ENCODE measurements at regions not wholly inside any gene's neighbourhood (a gene's known extent, or its start where the extent isn't known, plus 50 kb on each side); places are given as distances from the start of the nearest gene placed in this dataset.
A peak's percentile ranks its signal among the peaks of the same experiment; 100 is the strongest.

GRCh38 chr12:92466391-92467305, 236.1 kb upstream of the PLEKHG7 start (continued):
- TF ChIP-seq STAT3 (IDR thresholded peaks at IDR 0.05; ENCODE audit: low read depth, low read length) (0 out of 2 replicates have a peak, but pooled peaks have one; percentile 70), SRF (IDR thresholded peaks at IDR 0.05; ENCODE audit: low read depth in 2 of 2, low read length in 2 of 2) (0 out of 4 replicates have a peak, but pooled peaks of 1 of the 2 experiments have one; percentile 8), EED (IDR thresholded peaks at IDR 0.05; ENCODE audit: low read depth) (peak; percentile 58), KAT2A (conservative IDR thresholded peaks at IDR 0.05; ENCODE audit: control insufficient read depth, low read depth, low read length) (no peak), GATAD2B (conservative IDR thresholded peaks at IDR 0.05; ENCODE audit: low read depth) (peak; percentile 45; the same call in 1 of the 2 replicates), MXI1 (IDR thresholded peaks at IDR 0.05; ENCODE audit: low read depth, low read length) (peak; percentile 53), BCL11A (IDR thresholded peaks at IDR 0.05; ENCODE audit: low read depth, low read length) (no peak), IKZF2 (IDR thresholded peaks at IDR 0.05) (peak; percentile 69 to 79), EZH2 (IDR thresholded peaks at IDR 0.05; ENCODE audit: borderline replicate concordance, control insufficient read depth, low read depth, low read length) (no peak), USF1 (IDR thresholded peaks at IDR 0.05; ENCODE audit: borderline replicate concordance, extremely low read length, insufficient read depth, low read depth, low read length) (no peak), EP300 (IDR thresholded peaks at IDR 0.05; ENCODE audit: borderline replicate concordance in 1 of 2, control insufficient read depth in 1 of 2, low read depth in 2 of 2, low read length in 2 of 2) (peak; percentile 65 to 70; a peak in 3 of 4 replicates), POU2F2 (IDR thresholded peaks at IDR 0.05; ENCODE audit: borderline replicate concordance, low read depth, low read length) (peak; percentile 84), DPF2 (IDR thresholded peaks at IDR 0.05) (0 out of 2 replicates have a peak, but pooled peaks have one; percentile 38), NFIC (IDR thresholded peaks at IDR 0.05; ENCODE audit: low read depth, low read length) (peak; percentile 89; the same call in 1 of the 2 replicates), ZNF687 (IDR thresholded peaks at IDR 0.05) (peak; percentile 80; the same call in 1 of the 2 replicates), RUNX3 (IDR thresholded peaks at IDR 0.05; ENCODE audit: low read length) (peak; percentile 70), MAX (IDR thresholded peaks at IDR 0.05; ENCODE audit: low read depth, low read length) (peak; percentile 29; the same call in 1 of the 2 replicates)
- TF ChIP-seq, protein P1, sequence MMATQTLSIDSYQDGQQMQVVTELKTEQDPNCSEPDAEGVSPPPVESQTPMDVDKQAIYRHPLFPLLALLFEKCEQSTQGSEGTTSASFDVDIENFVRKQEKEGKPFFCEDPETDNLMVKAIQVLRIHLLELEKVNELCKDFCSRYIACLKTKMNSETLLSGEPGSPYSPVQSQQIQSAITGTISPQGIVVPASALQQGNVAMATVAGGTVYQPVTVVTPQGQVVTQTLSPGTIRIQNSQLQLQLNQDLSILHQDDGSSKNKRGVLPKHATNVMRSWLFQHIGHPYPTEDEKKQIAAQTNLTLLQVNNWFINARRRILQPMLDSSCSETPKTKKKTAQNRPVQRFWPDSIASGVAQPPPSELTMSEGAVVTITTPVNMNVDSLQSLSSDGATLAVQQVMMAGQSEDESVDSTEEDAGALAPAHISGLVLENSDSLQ (IDR thresholded peaks at IDR 0.05), result peak; percentile 87
- TF ChIP-seq, protein P2, sequence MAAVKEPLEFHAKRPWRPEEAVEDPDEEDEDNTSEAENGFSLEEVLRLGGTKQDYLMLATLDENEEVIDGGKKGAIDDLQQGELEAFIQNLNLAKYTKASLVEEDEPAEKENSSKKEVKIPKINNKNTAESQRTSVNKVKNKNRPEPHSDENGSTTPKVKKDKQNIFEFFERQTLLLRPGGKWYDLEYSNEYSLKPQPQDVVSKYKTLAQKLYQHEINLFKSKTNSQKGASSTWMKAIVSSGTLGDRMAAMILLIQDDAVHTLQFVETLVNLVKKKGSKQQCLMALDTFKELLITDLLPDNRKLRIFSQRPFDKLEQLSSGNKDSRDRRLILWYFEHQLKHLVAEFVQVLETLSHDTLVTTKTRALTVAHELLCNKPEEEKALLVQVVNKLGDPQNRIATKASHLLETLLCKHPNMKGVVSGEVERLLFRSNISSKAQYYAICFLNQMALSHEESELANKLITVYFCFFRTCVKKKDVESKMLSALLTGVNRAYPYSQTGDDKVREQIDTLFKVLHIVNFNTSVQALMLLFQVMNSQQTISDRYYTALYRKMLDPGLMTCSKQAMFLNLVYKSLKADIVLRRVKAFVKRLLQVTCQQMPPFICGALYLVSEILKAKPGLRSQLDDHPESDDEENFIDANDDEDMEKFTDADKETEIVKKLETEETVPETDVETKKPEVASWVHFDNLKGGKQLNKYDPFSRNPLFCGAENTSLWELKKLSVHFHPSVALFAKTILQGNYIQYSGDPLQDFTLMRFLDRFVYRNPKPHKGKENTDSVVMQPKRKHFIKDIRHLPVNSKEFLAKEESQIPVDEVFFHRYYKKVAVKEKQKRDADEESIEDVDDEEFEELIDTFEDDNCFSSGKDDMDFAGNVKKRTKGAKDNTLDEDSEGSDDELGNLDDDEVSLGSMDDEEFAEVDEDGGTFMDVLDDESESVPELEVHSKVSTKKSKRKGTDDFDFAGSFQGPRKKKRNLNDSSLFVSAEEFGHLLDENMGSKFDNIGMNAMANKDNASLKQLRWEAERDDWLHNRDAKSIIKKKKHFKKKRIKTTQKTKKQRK (IDR thresholded peaks at IDR 0.05; ENCODE audit: low read depth, low read length), result no peak

Measured in GM12878 (cell line).